ENCODE measurements at regions not wholly inside any gene's neighbourhood (a gene's known extent, or its start where the extent isn't known, plus 50 kb on each side); places are given as distances from the start of the nearest gene placed in this dataset.

DNA sequence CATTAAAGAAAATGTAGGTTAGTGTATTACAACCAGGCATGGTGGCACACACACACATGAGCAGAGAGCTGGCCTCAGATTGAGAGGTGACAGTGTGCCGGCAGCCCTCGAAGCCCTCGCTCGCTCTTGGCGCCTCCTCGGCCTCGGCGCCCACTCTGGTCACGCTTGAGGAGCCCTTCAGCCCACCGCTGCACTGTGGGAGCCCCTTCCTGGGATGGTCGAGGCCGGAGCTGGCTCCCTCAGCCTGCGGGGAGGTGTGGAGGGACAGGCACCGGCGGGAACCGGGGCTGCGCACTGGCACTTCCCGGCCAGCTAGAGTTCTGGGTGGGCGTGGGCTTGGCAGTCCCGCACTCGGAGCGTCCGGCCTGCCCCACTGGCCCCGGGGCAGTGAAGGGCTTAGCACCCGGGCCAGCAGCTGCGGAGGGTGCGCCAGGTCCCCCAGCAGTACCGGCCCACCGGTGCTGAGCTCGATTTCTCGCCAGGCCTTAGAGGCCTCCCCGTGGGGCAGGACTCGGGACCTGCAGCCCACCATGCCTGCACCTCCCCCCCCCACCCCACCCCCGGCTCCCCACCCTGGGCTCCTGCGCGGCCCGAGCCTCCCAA lies 80.4 kb upstream of the TMEM158 start:
- no peak overlapping the region for H3K27ac ChIP-seq
- TF ChIP-seq POLR2AphosphoS5 (IDR thresholded peaks at IDR 0.05), result no peak
- no peak for TF ChIP-seq POLR2A (IDR thresholded peaks at IDR 0.05)
- TF ChIP-seq, protein P1, sequence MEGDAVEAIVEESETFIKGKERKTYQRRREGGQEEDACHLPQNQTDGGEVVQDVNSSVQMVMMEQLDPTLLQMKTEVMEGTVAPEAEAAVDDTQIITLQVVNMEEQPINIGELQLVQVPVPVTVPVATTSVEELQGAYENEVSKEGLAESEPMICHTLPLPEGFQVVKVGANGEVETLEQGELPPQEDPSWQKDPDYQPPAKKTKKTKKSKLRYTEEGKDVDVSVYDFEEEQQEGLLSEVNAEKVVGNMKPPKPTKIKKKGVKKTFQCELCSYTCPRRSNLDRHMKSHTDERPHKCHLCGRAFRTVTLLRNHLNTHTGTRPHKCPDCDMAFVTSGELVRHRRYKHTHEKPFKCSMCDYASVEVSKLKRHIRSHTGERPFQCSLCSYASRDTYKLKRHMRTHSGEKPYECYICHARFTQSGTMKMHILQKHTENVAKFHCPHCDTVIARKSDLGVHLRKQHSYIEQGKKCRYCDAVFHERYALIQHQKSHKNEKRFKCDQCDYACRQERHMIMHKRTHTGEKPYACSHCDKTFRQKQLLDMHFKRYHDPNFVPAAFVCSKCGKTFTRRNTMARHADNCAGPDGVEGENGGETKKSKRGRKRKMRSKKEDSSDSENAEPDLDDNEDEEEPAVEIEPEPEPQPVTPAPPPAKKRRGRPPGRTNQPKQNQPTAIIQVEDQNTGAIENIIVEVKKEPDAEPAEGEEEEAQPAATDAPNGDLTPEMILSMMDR (IDR thresholded peaks at IDR 0.05), result no peak
- no peak for TF ChIP-seq EP300 (IDR thresholded peaks at IDR 0.05)
- no peaks in the 10 kb centered on the region for H3K36me3 ChIP-seq
- 97% methylated on average over 7 of the region's 37 CpGs for WGBS
- DNase-seq (ENCODE audit: low spot score in 2 of 2), result peak in 1 of 2 donors; percentile 50
- no peaks in the 10 kb centered on the region for H3K4me1 ChIP-seq
- no peak overlapping the region for H3K4me3 ChIP-seq
- H3K27me3 ChIP-seq, result no peaks in the 10 kb centered on the region
- peaks cover 1% of the 10 kb centered on the region for H3K9me3 ChIP-seq

DNA sequence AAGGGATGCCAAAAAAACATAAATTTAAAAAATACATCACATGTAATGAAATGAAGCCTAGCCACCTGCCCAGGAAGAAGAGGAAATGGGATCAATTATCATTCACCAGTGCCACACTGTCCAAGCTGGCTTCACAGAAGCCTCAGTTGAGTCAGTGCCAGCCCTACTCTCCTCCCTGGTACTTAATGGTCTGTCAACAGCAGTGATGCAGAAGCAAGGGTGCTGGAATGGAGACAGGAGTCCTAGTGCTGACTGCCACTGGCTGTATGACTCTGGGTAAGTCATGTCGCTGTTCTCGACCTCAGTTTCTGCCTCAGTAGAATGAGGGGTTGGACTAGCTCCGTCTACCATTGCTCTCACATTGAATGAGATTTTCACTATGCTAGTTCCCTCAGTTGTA lies 78.5 kb upstream of the LARS2 start:
- WGBS, result 98% methylated on average over 3 of the region's 3 CpGs
- H3K9me3 ChIP-seq, result no peaks in the 10 kb centered on the region
- no peak overlapping the region for H3K27ac ChIP-seq
- peaks cover 6% of the 10 kb centered on the region for H3K27me3 ChIP-seq
- TF ChIP-seq EP300 (IDR thresholded peaks at IDR 0.05) (no peak), POLR2AphosphoS5 (IDR thresholded peaks at IDR 0.05) (no peak)
- H3K4me1 ChIP-seq, result peaks cover 4% of the 10 kb centered on the region
- H3K4me3 ChIP-seq, result no peak overlapping the region
- no peaks in the 10 kb centered on the region for H3K36me3 ChIP-seq
- peak in 1 of 2 donors; percentile 9 for DNase-seq (ENCODE audit: low spot score in 2 of 2)

- no peak overlapping the region for H3K27ac ChIP-seq
- peak in 1 of 2 donors; percentile 57 for DNase-seq (ENCODE audit: low spot score in 2 of 2)
- no peaks in the 10 kb centered on the region for H3K36me3 ChIP-seq
- no peak overlapping the region for H3K4me3 ChIP-seq
- H3K9me3 ChIP-seq, result no peaks in the 10 kb centered on the region
- peaks cover 6% of the 10 kb centered on the region for H3K27me3 ChIP-seq
- peaks cover 4% of the 10 kb centered on the region for H3K4me1 ChIP-seq
- TF ChIP-seq, protein P1 (IDR thresholded peaks at IDR 0.05), result no peak
- TF ChIP-seq POLR2AphosphoS5 (IDR thresholded peaks at IDR 0.05), result no peak
- TF ChIP-seq EP300 (IDR thresholded peaks at IDR 0.05), result no peak
- TF ChIP-seq POLR2A (IDR thresholded peaks at IDR 0.05), result no peak
- WGBS, result 62% methylated on average over 3 of the region's 3 CpGs
These were observed 77.0 kb upstream of the LARS2 start for GRCh38 chr3:45311327-45311726.

DNA sequence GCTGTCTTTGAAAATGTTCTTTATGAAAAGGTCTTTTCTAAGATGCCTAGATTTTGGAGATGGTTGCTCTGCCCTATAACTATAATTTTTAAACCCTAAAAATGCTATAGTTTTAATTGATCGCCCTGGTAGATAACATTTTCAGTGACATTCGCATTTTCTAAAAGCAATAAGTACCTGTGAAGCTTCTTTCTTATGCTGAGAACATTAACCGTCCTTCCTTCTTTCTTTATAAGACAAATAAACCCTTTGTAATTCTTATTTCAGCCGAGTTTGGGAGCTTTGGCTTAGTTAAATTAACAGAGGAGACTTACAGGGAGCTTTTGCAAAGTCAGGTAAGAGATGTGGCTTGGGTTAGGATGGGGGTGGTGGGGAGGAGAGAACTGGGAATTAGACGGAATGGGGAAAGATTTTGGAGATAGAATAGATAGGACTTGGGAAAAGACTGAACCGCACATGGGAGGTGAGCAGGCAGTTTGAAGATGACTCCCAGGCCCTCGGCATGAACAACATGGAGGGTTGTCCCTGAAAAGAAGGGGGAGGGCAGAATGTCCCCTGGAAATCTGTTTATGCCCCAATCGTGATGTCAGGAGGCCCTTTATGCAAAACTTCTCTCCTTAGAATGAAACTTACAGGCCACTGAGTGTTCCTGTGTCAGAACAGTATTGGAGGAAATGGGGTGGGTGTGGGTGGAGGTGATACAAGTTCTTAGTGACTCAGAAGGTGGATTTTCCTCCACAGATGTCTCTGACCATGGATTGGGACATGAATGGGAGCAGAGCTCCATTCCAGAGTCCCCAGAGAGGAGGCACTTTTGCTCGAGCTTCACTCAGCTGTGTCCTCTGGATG lies 76.2 kb upstream of the LARS2 start:
- Histone ChIP-seq H3K4me3 (no peak overlapping the region), H3K36me3 (no peaks in the 10 kb centered on the region), H3K27me3 (peaks cover 6% of the 10 kb centered on the region), H3K4me1 (peaks cover 4% of the 10 kb centered on the region), H3K27ac (no peak overlapping the region), H3K9me3 (no peaks in the 10 kb centered on the region)
- 79% methylated on average over 9 of the region's 9 CpGs for WGBS
- DNase-seq (ENCODE audit: low spot score in 2 of 2), result peak in 1 of 2 donors; percentile 56
- TF ChIP-seq POLR2AphosphoS5 (IDR thresholded peaks at IDR 0.05) (no peak), EP300 (IDR thresholded peaks at IDR 0.05) (no peak), POLR2A (IDR thresholded peaks at IDR 0.05) (no peak)
- TF ChIP-seq, protein P1 (IDR thresholded peaks at IDR 0.05), result no peak

- Histone ChIP-seq H3K27ac (no peak overlapping the region), H3K36me3 (no peaks in the 10 kb centered on the region), H3K9me3 (no peaks in the 10 kb centered on the region), H3K4me3 (no peak overlapping the region), H3K27me3 (peaks cover 6% of the 10 kb centered on the region), H3K4me1 (peaks cover 4% of the 10 kb centered on the region)
- peak in 1 of 2 donors; percentile 29 for DNase-seq (ENCODE audit: low spot score in 2 of 2)
- TF ChIP-seq EP300 (IDR thresholded peaks at IDR 0.05) (no peak), POLR2AphosphoS5 (IDR thresholded peaks at IDR 0.05) (no peak), POLR2A (IDR thresholded peaks at IDR 0.05) (no peak)
- TF ChIP-seq, protein P1 (IDR thresholded peaks at IDR 0.05), result no peak
- WGBS, result 51% methylated on average over 7 of the region's 7 CpGs
These were observed 75.4 kb upstream of the LARS2 start for GRCh38 chr3:45312836-45313493.

Data from suprapubic skin (tissue), 4 donors.